PC-3 (cell line): ENCODE measurements at regions not wholly inside any gene's neighbourhood (a gene's known extent, or its start where the extent isn't known, plus 50 kb on each side); places are given as distances from the start of the nearest gene placed in this dataset.

Experiments used
- ATAC-seq: fragments of 200-7000 bp; cut with Tn5 transposase; 2 replicates; pipeline ENCODE4 v1.9.1; 2020; ENCODE audit warnings: mild to moderate bottlenecking, moderate library complexity
- BruUV-seq: library from RNA; stranded (reverse); fragments of 400-500 nt; replicated peaks from 2 replicates; lab custom pipeline; 2021; lab: Mats Ljungman, UMichigan
- CTCF ChIA-PET: fragments of 300-600 bp; sonication (Branson Sonifier 250); formaldehyde crosslinking; loops from one replicate; lab custom pipeline; 2022; ENCODE audit warnings: antibody characterized with exemption; lab: Charles Lee
- POLR2A ChIA-PET: fragments of 300-600 bp; sonication (Branson Sonifier 250); formaldehyde crosslinking; loops from one replicate; lab custom pipeline; 2022; ENCODE audit warnings: antibody characterized with exemption; ENCODE audit not compliant: unreplicated experiment; lab: Charles Lee
- DNase-seq: peaks from one replicate; pipeline ENCODE4 v3.0.0-alpha.2; 2015
- H2AFZ ChIP-seq: fragments of 300-600 bp; sonication (generic); 2 replicates; pipeline ENCODE4 v1.6.0; 2016; ENCODE audit warnings: antibody characterized with exemption, low read length
- H3F3A ChIP-seq: fragments of 300-600 bp; sonication (generic); one replicate; pipeline ENCODE4 v1.6.0; 2017; ENCODE audit warnings: antibody characterized with exemption, low read length, control low read depth, mild to moderate bottlenecking; ENCODE audit not compliant: unreplicated experiment
- H3K27ac ChIP-seq: fragments of 300-600 bp; sonication (generic); 2 replicates; pipeline ENCODE4 v1.5.1; 2016; ENCODE audit warnings: mild to moderate bottlenecking, low read length
- H3K27me3 ChIP-seq: fragments of 300-600 bp; sonication (generic); 2 replicates; pipeline ENCODE4 v1.6.1; 2016; ENCODE audit warnings: low read length, mixed read lengths
- H3K36me3 ChIP-seq: fragments of 300-600 bp; sonication (generic); 2 replicates; pipeline ENCODE4 v1.6.1; 2016; ENCODE audit warnings: low read depth, mixed run types, low read length, mixed read lengths
- H3K4me1 ChIP-seq: fragments of 300-600 bp; sonication (generic); 2 replicates; pipeline ENCODE4 v1.5.1; 2016; ENCODE audit warnings: low read length; ENCODE audit not compliant: insufficient read depth
- H3K4me2 ChIP-seq: fragments of 300-600 bp; sonication (generic); 2 replicates; pipeline ENCODE4 v1.6.0; 2016; ENCODE audit warnings: low read length
- H3K4me3 ChIP-seq: fragments of 300-600 bp; sonication (generic); 2 replicates; pipeline ENCODE4 v1.5.1; 2016; ENCODE audit warnings: mild to moderate bottlenecking, low read length, mixed read lengths
- H3K79me2 ChIP-seq: fragments of 300-600 bp; sonication (generic); 2 replicates; pipeline ENCODE4 v1.6.1; 2017; ENCODE audit warnings: low read length, mixed read lengths
- H3K9ac ChIP-seq: fragments of 300-600 bp; sonication (generic); 2 replicates; pipeline ENCODE4 v1.6.0; 2016; ENCODE audit warnings: mild to moderate bottlenecking, low read length
- H3K9me2 ChIP-seq: fragments of 300-600 bp; sonication (generic); replicated peaks from 2 replicates; pipeline ENCODE4 v1.6.1; 2016; ENCODE audit warnings: mixed run types, low read length, mixed read lengths
- H3K9me3 ChIP-seq: fragments of 300-600 bp; sonication (generic); 2 replicates; pipeline ENCODE4 v1.6.1; 2016; ENCODE audit warnings: low read length, mixed read lengths
- H4K20me1 ChIP-seq: fragments of 300-600 bp; sonication (generic); 2 replicates; pipeline ENCODE4 v1.6.1; 2016; ENCODE audit warnings: low read length, mixed read lengths
- EZH2 ChIP-seq: fragments of 300-600 bp; sonication (generic); IDR thresholded peaks from one replicate; pipeline ENCODE4 v1.6.1; 2017; ENCODE audit warnings: antibody characterized with exemption, mild to moderate bottlenecking, low read length; ENCODE audit not compliant: unreplicated experiment
- EZH2phosphoT487 ChIP-seq: fragments of 300-600 bp; sonication (generic); IDR thresholded peaks from 2 replicates; pipeline ENCODE4 v1.6.1; 2018; ENCODE audit warnings: mild to moderate bottlenecking, antibody characterized with exemption, low read length, borderline replicate concordance
- intact Hi-C: fragments of 100-400 bp; cut with micrococcal nuclease; formaldehyde crosslinking; loops from 2 replicates; pipeline ENCODE4 v1.9.0; 2023
- TF ChIP-seq, protein P1 (sequence below): fragments of 300-600 bp; sonication (generic); conservative IDR thresholded peaks from 2 replicates; pipeline ENCODE4 v1.5.1; 2017; ENCODE audit warnings: antibody characterized with exemption, low read depth, mild to moderate bottlenecking, low read length

DNA sequence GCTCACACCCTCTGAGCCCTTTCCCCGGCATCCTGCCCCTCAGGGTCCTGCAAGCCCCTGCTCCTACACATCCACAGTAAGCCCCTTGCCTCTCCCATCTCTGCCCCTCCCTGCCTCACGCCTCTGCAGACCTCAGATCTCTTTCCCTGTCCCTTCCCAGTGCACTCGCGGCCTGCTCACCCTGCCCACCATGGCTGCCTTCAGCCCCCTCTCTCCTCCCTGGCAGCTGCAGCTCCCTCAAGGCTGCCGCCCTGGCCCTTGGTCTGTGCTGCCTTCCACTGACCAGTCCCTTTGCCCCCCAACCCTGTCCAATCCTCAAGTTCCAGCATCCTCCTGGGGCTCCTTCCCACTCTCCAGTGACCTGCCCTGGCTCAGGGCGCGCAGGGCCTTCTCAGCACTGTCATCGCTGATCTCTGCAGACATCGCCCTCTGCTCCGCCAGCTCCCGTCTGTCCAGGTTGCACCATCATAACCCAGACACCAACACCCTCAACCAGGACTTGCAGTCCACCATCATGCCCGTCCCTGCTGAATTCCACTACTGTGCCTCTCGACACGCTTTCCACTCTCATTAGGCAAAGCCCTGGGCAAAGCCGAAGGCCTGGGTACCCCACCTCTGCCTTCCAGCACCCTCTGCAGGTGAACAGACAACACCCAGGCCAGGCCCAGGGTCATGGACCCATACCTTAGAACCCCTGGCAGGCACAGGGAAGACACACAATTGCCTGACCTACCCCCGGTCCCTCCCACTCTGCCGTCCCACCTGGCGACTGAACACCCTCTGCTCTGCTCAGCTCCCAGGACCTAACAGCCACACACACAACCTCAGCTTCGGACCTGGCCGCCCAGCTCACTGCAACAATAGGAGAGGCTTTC lies 97.8 kb upstream of the RUFY1 start:
- no peaks in the 10 kb centered on the region for H3K27me3 ChIP-seq
- H3K4me3 ChIP-seq, result no peak overlapping the region
- H2AFZ ChIP-seq, result no peak overlapping the region
- H3K36me3 ChIP-seq, result no peaks in the 10 kb centered on the region
- ChIA-PET POLR2A (no interaction called here), CTCF (no interaction called here)
- no peaks in the 10 kb centered on the region for H3K9me2 ChIP-seq
- no peak overlapping the region for H3K27ac ChIP-seq
- no peaks in the 10 kb centered on the region for H3F3A ChIP-seq
- no peak for DNase-seq
- no peaks in the 10 kb centered on the region for H3K79me2 ChIP-seq
- no peak overlapping the region for H3K4me2 ChIP-seq
- ATAC-seq, result no peak
- BruUV-seq, result no TSS peak
- H3K9ac ChIP-seq, result no peak overlapping the region
- H4K20me1 ChIP-seq, result no peaks in the 10 kb centered on the region
- intact Hi-C loops, result no loop called here
- no peaks in the 10 kb centered on the region for H3K9me3 ChIP-seq
- H3K4me1 ChIP-seq, result no peaks in the 10 kb centered on the region
- no peak for TF ChIP-seq EZH2phosphoT487
- no peak for TF ChIP-seq EZH2
- TF ChIP-seq, protein P1, sequence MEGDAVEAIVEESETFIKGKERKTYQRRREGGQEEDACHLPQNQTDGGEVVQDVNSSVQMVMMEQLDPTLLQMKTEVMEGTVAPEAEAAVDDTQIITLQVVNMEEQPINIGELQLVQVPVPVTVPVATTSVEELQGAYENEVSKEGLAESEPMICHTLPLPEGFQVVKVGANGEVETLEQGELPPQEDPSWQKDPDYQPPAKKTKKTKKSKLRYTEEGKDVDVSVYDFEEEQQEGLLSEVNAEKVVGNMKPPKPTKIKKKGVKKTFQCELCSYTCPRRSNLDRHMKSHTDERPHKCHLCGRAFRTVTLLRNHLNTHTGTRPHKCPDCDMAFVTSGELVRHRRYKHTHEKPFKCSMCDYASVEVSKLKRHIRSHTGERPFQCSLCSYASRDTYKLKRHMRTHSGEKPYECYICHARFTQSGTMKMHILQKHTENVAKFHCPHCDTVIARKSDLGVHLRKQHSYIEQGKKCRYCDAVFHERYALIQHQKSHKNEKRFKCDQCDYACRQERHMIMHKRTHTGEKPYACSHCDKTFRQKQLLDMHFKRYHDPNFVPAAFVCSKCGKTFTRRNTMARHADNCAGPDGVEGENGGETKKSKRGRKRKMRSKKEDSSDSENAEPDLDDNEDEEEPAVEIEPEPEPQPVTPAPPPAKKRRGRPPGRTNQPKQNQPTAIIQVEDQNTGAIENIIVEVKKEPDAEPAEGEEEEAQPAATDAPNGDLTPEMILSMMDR, result no peak

DNA sequence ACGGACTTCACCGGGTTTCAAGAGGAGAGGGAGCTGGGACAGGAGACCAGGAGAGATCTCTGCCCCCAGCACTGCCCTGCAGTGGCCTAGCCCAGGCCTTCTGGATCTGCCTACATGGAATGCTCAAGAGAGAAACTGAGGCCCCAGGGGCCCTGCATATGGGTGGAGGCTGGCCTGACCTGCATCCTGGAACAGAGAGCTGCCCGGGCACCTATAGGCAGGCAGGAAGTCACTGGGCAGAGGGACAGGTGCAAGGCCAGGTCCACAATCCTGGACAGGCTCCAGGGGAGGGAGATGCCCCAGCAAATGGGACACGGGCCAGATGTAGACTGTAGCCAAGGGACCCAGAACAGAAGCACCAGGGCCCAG lies 98.5 kb upstream of the RUFY1 start:
- Histone ChIP-seq H2AFZ (no peak overlapping the region), H3K4me1 (no peaks in the 10 kb centered on the region), H3K9me2 (no peaks in the 10 kb centered on the region), H3K4me2 (no peak overlapping the region), H3K27ac (no peak overlapping the region), H3K9ac (no peak overlapping the region), H3F3A (no peaks in the 10 kb centered on the region), H3K79me2 (no peaks in the 10 kb centered on the region), H3K4me3 (no peak overlapping the region), H3K9me3 (no peaks in the 10 kb centered on the region), H4K20me1 (no peaks in the 10 kb centered on the region), H3K36me3 (no peaks in the 10 kb centered on the region), H3K27me3 (no peaks in the 10 kb centered on the region)
- intact Hi-C loops, result no loop called here
- DNase-seq (no peak), ATAC-seq (no peak)
- TF ChIP-seq EZH2phosphoT487 (no peak), EZH2 (no peak)
- TF ChIP-seq, protein P1, result no peak
- ChIA-PET POLR2A (no interaction called here), CTCF (interaction anchor here (0.6 kb wide), 1 partner anchor 18 kb away, joined by 5 read pairs; no protein-coding TSS in a partner anchor)
- BruUV-seq, result no TSS peak
